HG03457 (cell line): ENCODE measurements at regions not wholly inside any gene's neighbourhood (a gene's known extent, or its start where the extent isn't known, plus 50 kb on each side); places are given as distances from the start of the nearest gene placed in this dataset.

Source experiments
- ATAC-seq: cut with Tn5 transposase; IDR thresholded peaks from one replicate; pipeline ENCODE4 v1.9.1; 2021; ENCODE audit warnings: moderate number of reproducible peaks; ENCODE audit not compliant: unreplicated experiment

- no peak for ATAC-seq
Measured at GRCh38 chr5:143569722-143570567, 166.5 kb upstream of the NR3C1 start.

- no peak for ATAC-seq
Measured at GRCh38 chr5:143569213-143569701, 165.8 kb upstream of the NR3C1 start.

GRCh38 chr5:143567583-143568504, 164.4 kb upstream of the NR3C1 start:
- no peak for ATAC-seq

GRCh38 chr5:143566139-143566538, 162.7 kb upstream of the NR3C1 start:
- no peak for ATAC-seq

GRCh38 chr5:143564417-143564816, 160.9 kb upstream of the NR3C1 start:
- ATAC-seq, result peak; percentile 98

- no peak for ATAC-seq
Measured at GRCh38 chr5:143562935-143563334, 159.4 kb upstream of the NR3C1 start.

GRCh38 chr5:143561219-143561618, 157.7 kb upstream of the NR3C1 start:
- ATAC-seq, result no peak

GRCh38 chr5:143560378-143560777, 156.9 kb upstream of the NR3C1 start:
- ATAC-seq, result no peak

GRCh38 chr5:143559586-143560109, 156.2 kb upstream of the NR3C1 start:
- no peak for ATAC-seq

GRCh38 chr5:143558048-143558447, 154.6 kb upstream of the NR3C1 start:
- ATAC-seq, result no peak

GRCh38 chr5:143557061-143557818, 153.8 kb upstream of the NR3C1 start:
- ATAC-seq, result no peak

GRCh38 chr5:143554918-143555477, 151.5 kb upstream of the NR3C1 start:
- no peak for ATAC-seq

- ATAC-seq, result no peak
Measured at GRCh38 chr5:143554187-143554717, 150.8 kb upstream of the NR3C1 start.

GRCh38 chr5:143552680-143553079, 149.2 kb upstream of the NR3C1 start:
- ATAC-seq, result no peak

GRCh38 chr5:143551820-143552251, 148.3 kb upstream of the NR3C1 start:
- ATAC-seq, result no peak

- no peak for ATAC-seq
Measured at GRCh38 chr5:143550986-143551630, 147.6 kb upstream of the NR3C1 start.

- ATAC-seq, result no peak
Measured at GRCh38 chr5:143547342-143547741, 143.9 kb upstream of the NR3C1 start.

GRCh38 chr5:143546394-143546793, 142.9 kb upstream of the NR3C1 start:
- no peak for ATAC-seq

GRCh38 chr5:143544606-143545005, 141.1 kb upstream of the NR3C1 start:
- no peak for ATAC-seq
